ENCODE measurements at regions not wholly inside any gene's neighbourhood (a gene's known extent, or its start where the extent isn't known, plus 50 kb on each side); places are given as distances from the start of the nearest gene placed in this dataset.

- Histone ChIP-seq H3K9ac (ENCODE audit: low read depth, low read length, poor library complexity) (no peak overlapping the region), H3K14ac (ENCODE audit: low read length) (no peak overlapping the region), H4K91ac (ENCODE audit: low read depth, low read length, poor library complexity) (no peak overlapping the region), H3K4ac (ENCODE audit: low read length) (no peak overlapping the region), H2BK15ac (ENCODE audit: low read length) (no peak overlapping the region), H3K27ac (replicated peaks; ENCODE audit: low read length) (no peak overlapping the region), H2BK120ac (ENCODE audit: low read depth, low read length) (no peak overlapping the region), H3K4me1 (ENCODE audit: control insufficient read depth in 2 of 2, insufficient read depth in 1 of 2, low read depth in 1 of 2, low read length in 2 of 2) (no peaks in the 10 kb centered on the region), H3K23ac (ENCODE audit: low read depth, low read length, poor library complexity) (no peak overlapping the region), H3K18ac (ENCODE audit: low read length) (no peak overlapping the region), H4K8ac (ENCODE audit: low read depth, low read length) (no peak overlapping the region), H3K9me3 (replicated peaks in 1 of 2; ENCODE audit: control insufficient read depth in 2 of 2, insufficient read depth in 1 of 2, low read depth in 1 of 2, low read length in 2 of 2) (peaks cover 0 to 10% of the 10 kb centered on the region in 2 donors), H2AK5ac (ENCODE audit: low read depth, low read length) (no peak overlapping the region), H2AFZ (ENCODE audit: low read length) (no peak overlapping the region), H2BK5ac (ENCODE audit: low read length) (no peak overlapping the region), H2BK12ac (ENCODE audit: low read length) (no peak overlapping the region), H3K4me2 (ENCODE audit: insufficient read depth, low read length, poor library complexity, severe bottlenecking) (no peak overlapping the region), H3K27me3 (ENCODE audit: control insufficient read depth in 3 of 3, insufficient read depth in 3 of 3, low read depth in 1 of 3, low read length in 3 of 3) (peaks cover 0 to 4% (median 0%) of the 10 kb centered on the region in 3 experiments), H3K4me3 (ENCODE audit: low read length in 2 of 2) (no peak overlapping the region), H3K79me1 (ENCODE audit: low read depth, low read length) (no peaks in the 10 kb centered on the region), H3K36me3 (replicated peaks in 1 of 2; ENCODE audit: control insufficient read depth in 2 of 2, insufficient read depth in 2 of 2, low read length in 2 of 2) (peaks cover 0 to 2% of the 10 kb centered on the region in 2 donors)
- DNase-seq (ENCODE audit: low spot score) = no peak
- WGBS, 2 donors (ENCODE audit: extremely low coverage in 2 of 2, insufficient read length in 2 of 2, insufficient replicate concordance in 1 of 2) = no CpG with 5 or more reads among the region's 5 CpGs
Measured at GRCh38 chr9:89886281-89886700, 281.5 kb downstream of the GADD45G start.

GRCh38 chr9:89887286-89887685 is 282.5 kb downstream of the GADD45G start:
- Histone ChIP-seq H3K23ac (ENCODE audit: low read depth, low read length, poor library complexity) (no peak overlapping the region), H3K4ac (ENCODE audit: low read length) (no peak overlapping the region), H3K4me2 (ENCODE audit: insufficient read depth, low read length, poor library complexity, severe bottlenecking) (no peak overlapping the region), H3K14ac (ENCODE audit: low read length) (no peak overlapping the region), H3K36me3 (replicated peaks in 1 of 2; ENCODE audit: control insufficient read depth in 2 of 2, insufficient read depth in 2 of 2, low read length in 2 of 2) (no peaks in the 10 kb centered on the region), H3K79me1 (ENCODE audit: low read depth, low read length) (no peaks in the 10 kb centered on the region), H2AFZ (ENCODE audit: low read length) (no peak overlapping the region), H2BK15ac (ENCODE audit: low read length) (no peak overlapping the region), H3K27me3 (ENCODE audit: control insufficient read depth in 3 of 3, insufficient read depth in 3 of 3, low read depth in 1 of 3, low read length in 3 of 3) (peaks cover 0 to 1% (median 0%) of the 10 kb centered on the region in 3 experiments), H2BK12ac (ENCODE audit: low read length) (no peak overlapping the region), H3K4me3 (ENCODE audit: low read length in 2 of 2) (no peak overlapping the region), H2BK120ac (ENCODE audit: low read depth, low read length) (no peak overlapping the region), H3K4me1 (ENCODE audit: control insufficient read depth in 2 of 2, insufficient read depth in 1 of 2, low read depth in 1 of 2, low read length in 2 of 2) (no peaks in the 10 kb centered on the region), H3K9me3 (replicated peaks in 1 of 2; ENCODE audit: control insufficient read depth in 2 of 2, insufficient read depth in 1 of 2, low read depth in 1 of 2, low read length in 2 of 2) (peaks cover 0 to 6% of the 10 kb centered on the region in 2 donors), H3K18ac (ENCODE audit: low read length) (no peak overlapping the region), H4K91ac (ENCODE audit: low read depth, low read length, poor library complexity) (no peak overlapping the region), H4K8ac (ENCODE audit: low read depth, low read length) (no peak overlapping the region), H3K27ac (replicated peaks; ENCODE audit: low read length) (no peak overlapping the region), H2BK5ac (ENCODE audit: low read length) (no peak overlapping the region), H3K9ac (ENCODE audit: low read depth, low read length, poor library complexity) (no peak overlapping the region), H2AK5ac (ENCODE audit: low read depth, low read length) (no peak overlapping the region)
- no peak for DNase-seq (ENCODE audit: low spot score)
- no CpG with 5 or more reads among the region's 4 CpGs for WGBS, 2 donors (ENCODE audit: extremely low coverage in 2 of 2, insufficient read length in 2 of 2, insufficient replicate concordance in 1 of 2)

GRCh38 chr9:89888233-89888632 is 283.4 kb downstream of the GADD45G start:
- Histone ChIP-seq H3K79me1 (ENCODE audit: low read depth, low read length) (no peaks in the 10 kb centered on the region), H3K9me3 (replicated peaks in 1 of 2; ENCODE audit: control insufficient read depth in 2 of 2, insufficient read depth in 1 of 2, low read depth in 1 of 2, low read length in 2 of 2) (no peaks in the 10 kb centered on the region), H3K4ac (ENCODE audit: low read length) (no peak overlapping the region), H2BK120ac (ENCODE audit: low read depth, low read length) (no peak overlapping the region), H2BK15ac (ENCODE audit: low read length) (no peak overlapping the region), H3K36me3 (replicated peaks in 1 of 2; ENCODE audit: control insufficient read depth in 2 of 2, insufficient read depth in 2 of 2, low read length in 2 of 2) (no peaks in the 10 kb centered on the region), H3K14ac (ENCODE audit: low read length) (no peak overlapping the region), H4K91ac (ENCODE audit: low read depth, low read length, poor library complexity) (no peak overlapping the region), H2AFZ (ENCODE audit: low read length) (no peak overlapping the region), H2AK5ac (ENCODE audit: low read depth, low read length) (no peak overlapping the region), H3K4me3 (ENCODE audit: low read length in 2 of 2) (no peak overlapping the region), H3K27me3 (ENCODE audit: control insufficient read depth in 3 of 3, insufficient read depth in 3 of 3, low read depth in 1 of 3, low read length in 3 of 3) (no peaks in the 10 kb centered on the region), H3K23ac (ENCODE audit: low read depth, low read length, poor library complexity) (no peak overlapping the region), H2BK12ac (ENCODE audit: low read length) (no peak overlapping the region), H3K4me1 (ENCODE audit: control insufficient read depth in 2 of 2, insufficient read depth in 1 of 2, low read depth in 1 of 2, low read length in 2 of 2) (no peaks in the 10 kb centered on the region), H4K8ac (ENCODE audit: low read depth, low read length) (no peak overlapping the region), H3K4me2 (ENCODE audit: insufficient read depth, low read length, poor library complexity, severe bottlenecking) (no peak overlapping the region), H3K9ac (ENCODE audit: low read depth, low read length, poor library complexity) (no peak overlapping the region), H3K18ac (ENCODE audit: low read length) (no peak overlapping the region), H2BK5ac (ENCODE audit: low read length) (no peak overlapping the region), H3K27ac (replicated peaks; ENCODE audit: low read length) (no peak overlapping the region)
- WGBS, 2 donors (ENCODE audit: extremely low coverage in 2 of 2, insufficient read length in 2 of 2, insufficient replicate concordance in 1 of 2) = no CpG with 5 or more reads among the region's 2 CpGs
- no peak for DNase-seq (ENCODE audit: low spot score)

GRCh38 chr9:89888677-89889076 is 283.9 kb downstream of the GADD45G start:
- no peak overlapping the region for H4K91ac ChIP-seq (ENCODE audit: low read depth, low read length, poor library complexity)
- no peak overlapping the region for H3K14ac ChIP-seq (ENCODE audit: low read length)
- no peak overlapping the region for H3K4me3 ChIP-seq (ENCODE audit: low read length in 2 of 2)
- H3K27ac ChIP-seq (replicated peaks; ENCODE audit: low read length) = no peak overlapping the region
- H4K8ac ChIP-seq (ENCODE audit: low read depth, low read length) = no peak overlapping the region
- no peak overlapping the region for H3K18ac ChIP-seq (ENCODE audit: low read length)
- no peak overlapping the region for H3K23ac ChIP-seq (ENCODE audit: low read depth, low read length, poor library complexity)
- no peak overlapping the region for H2BK12ac ChIP-seq (ENCODE audit: low read length)
- DNase-seq (ENCODE audit: low spot score) = no peak
- no peak overlapping the region for H2AK5ac ChIP-seq (ENCODE audit: low read depth, low read length)
- no peak overlapping the region for H3K4me2 ChIP-seq (ENCODE audit: insufficient read depth, low read length, poor library complexity, severe bottlenecking)
- no peak overlapping the region for H2AFZ ChIP-seq (ENCODE audit: low read length)
- no CpG with 5 or more reads among the region's 3 CpGs for WGBS, 2 donors (ENCODE audit: extremely low coverage in 2 of 2, insufficient read length in 2 of 2, insufficient replicate concordance in 1 of 2)
- H2BK120ac ChIP-seq (ENCODE audit: low read depth, low read length) = no peak overlapping the region
- no peaks in the 10 kb centered on the region for H3K79me1 ChIP-seq (ENCODE audit: low read depth, low read length)
- no peak overlapping the region for H3K4ac ChIP-seq (ENCODE audit: low read length)
- no peaks in the 10 kb centered on the region for H3K27me3 ChIP-seq (ENCODE audit: control insufficient read depth in 3 of 3, insufficient read depth in 3 of 3, low read depth in 1 of 3, low read length in 3 of 3)
- no peak overlapping the region for H2BK5ac ChIP-seq (ENCODE audit: low read length)
- H3K9me3 ChIP-seq (replicated peaks in 1 of 2; ENCODE audit: control insufficient read depth in 2 of 2, insufficient read depth in 1 of 2, low read depth in 1 of 2, low read length in 2 of 2) = no peaks in the 10 kb centered on the region
- H3K36me3 ChIP-seq (replicated peaks in 1 of 2; ENCODE audit: control insufficient read depth in 2 of 2, insufficient read depth in 2 of 2, low read length in 2 of 2) = no peaks in the 10 kb centered on the region
- no peaks in the 10 kb centered on the region for H3K4me1 ChIP-seq (ENCODE audit: control insufficient read depth in 2 of 2, insufficient read depth in 1 of 2, low read depth in 1 of 2, low read length in 2 of 2)
- no peak overlapping the region for H3K9ac ChIP-seq (ENCODE audit: low read depth, low read length, poor library complexity)
- H2BK15ac ChIP-seq (ENCODE audit: low read length) = no peak overlapping the region

All from neuronal stem cell (in vitro differentiated cells).